Hematopoietic multipotent progenitor cell treated with erythropoietin and hydrocortisone succinate and interleukin-3 and kit ligand, for 6 days (in vitro differentiated cells): ENCODE measurements at regions not wholly inside any gene's neighbourhood (a gene's known extent, or its start where the extent isn't known, plus 50 kb on each side); places are given as distances from the start of the nearest gene placed in this dataset.
A peak's percentile ranks its signal among the peaks of the same experiment; 100 is the strongest.

ENCODE experiments used
- DNase-seq: peaks from one replicate; pipeline ENCODE4 v3.0.0-alpha.2; 2015

GRCh38 chr20:50286609-50287008 is 96.0 kb downstream of the CEBPB start:
- no peak for DNase-seq

GRCh38 chr20:50287512-50287911 is 96.9 kb downstream of the CEBPB start:
- no peak for DNase-seq

GRCh38 chr20:50288128-50288623 is 97.5 kb downstream of the CEBPB start:
- DNase-seq, result no peak

- DNase-seq, result no peak
Measured at GRCh38 chr20:50289581-50289980, 99.0 kb downstream of the CEBPB start.

GRCh38 chr20:50290112-50290511 is 99.5 kb downstream of the CEBPB start:
- DNase-seq, result no peak

GRCh38 chr20:50290808-50291207 is 100.2 kb downstream of the CEBPB start:
- DNase-seq, result no peak

- DNase-seq, result no peak
Measured at GRCh38 chr20:50291254-50292078, 100.8 kb downstream of the CEBPB start.

GRCh38 chr20:50292079-50292590 is 101.5 kb downstream of the CEBPB start:
- DNase-seq, result no peak

GRCh38 chr20:50292591-50293283 is 102.1 kb downstream of the CEBPB start:
- peak; percentile 94 for DNase-seq

- no peak for DNase-seq
Measured at GRCh38 chr20:50293284-50294139, 102.9 kb downstream of the CEBPB start.

- DNase-seq, result no peak
Measured at GRCh38 chr20:50294164-50295088, 103.8 kb downstream of the CEBPB start.

GRCh38 chr20:50295345-50295744 is 104.7 kb downstream of the CEBPB start:
- DNase-seq, result no peak

- DNase-seq, result no peak
Measured at GRCh38 chr20:50295762-50296449, 105.3 kb downstream of the CEBPB start.

- peak; percentile 69 for DNase-seq
Measured at GRCh38 chr20:50296450-50297375, 106.1 kb downstream of the CEBPB start.

GRCh38 chr20:50297498-50298376 is 107.1 kb downstream of the CEBPB start:
- no peak for DNase-seq

GRCh38 chr20:50298554-50299324 is 108.1 kb downstream of the CEBPB start:
- peak; percentile 75 for DNase-seq

GRCh38 chr20:50299325-50299629 is 108.6 kb downstream of the CEBPB start:
- no peak for DNase-seq

GRCh38 chr20:50301165-50301564 is 110.5 kb downstream of the CEBPB start:
- no peak for DNase-seq
